ENCODE measurements at regions not wholly inside any gene's neighbourhood (a gene's known extent, or its start where the extent isn't known, plus 50 kb on each side); places are given as distances from the start of the nearest gene placed in this dataset.
A peak's percentile ranks its signal among the peaks of the same experiment; 100 is the strongest.
"Not testable (repeated sequence)": the region's sequence is repeated elsewhere in the genome, so short reads cannot be mapped to it uniquely, and the experiment has no call there.

DNA sequence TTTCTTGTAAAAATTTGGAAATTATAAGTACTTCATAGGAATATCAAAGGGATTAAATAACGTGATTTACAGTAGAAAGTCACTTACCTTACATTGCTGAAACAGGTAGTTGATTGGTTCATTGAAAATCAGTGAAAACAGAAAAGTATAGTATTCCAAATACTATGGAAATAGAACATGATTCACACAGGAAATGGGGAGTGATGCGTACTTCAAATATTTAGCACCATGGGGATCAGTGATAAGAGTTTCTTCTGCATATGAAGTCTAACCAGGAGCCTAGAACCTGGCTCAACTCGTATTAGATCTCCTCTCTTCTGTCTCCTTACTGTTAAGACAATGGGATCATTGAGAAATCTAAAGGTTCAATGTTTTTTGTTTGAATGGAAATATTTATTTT, 133.3 kb downstream of the FAM174A start:
- Histone ChIP-seq H3K4me2 (ENCODE audit: low read length) (no peak overlapping the region), H3K4me3 (ENCODE audit: low read length) (no peak overlapping the region), H3K36me3 (ENCODE audit: insufficient read depth, low read length) (no peaks in the 10 kb centered on the region), H3K9ac (ENCODE audit: low read depth, low read length) (no peak overlapping the region), H3K9me3 (replicated peaks; ENCODE audit: low read length) (no peaks in the 10 kb centered on the region), H3K27me3 (ENCODE audit: control insufficient read depth, insufficient read depth, low read length) (no peaks in the 10 kb centered on the region), H3K4me1 (ENCODE audit: control insufficient read depth, insufficient read depth, low read length) (peaks cover 16% of the 10 kb centered on the region)

- no peaks in the 10 kb centered on the region for H3K27me3 ChIP-seq (ENCODE audit: control insufficient read depth, insufficient read depth, low read length)
- H3K4me1 ChIP-seq (ENCODE audit: control insufficient read depth, insufficient read depth, low read length) = peaks cover 15% of the 10 kb centered on the region
- no peak overlapping the region for H3K4me3 ChIP-seq (ENCODE audit: low read length)
- H3K4me2 ChIP-seq (ENCODE audit: low read length) = peak overlapping the region; percentile 36
- no peaks in the 10 kb centered on the region for H3K36me3 ChIP-seq (ENCODE audit: insufficient read depth, low read length)
- no peaks in the 10 kb centered on the region for H3K9me3 ChIP-seq (replicated peaks; ENCODE audit: low read length)
- H3K9ac ChIP-seq (ENCODE audit: low read depth, low read length) = no peak overlapping the region
These were observed 141.8 kb downstream of the FAM174A start for GRCh38 chr5:100676817-100677631.

- Histone ChIP-seq H3K27me3 (ENCODE audit: control insufficient read depth, insufficient read depth, low read length) (no peaks in the 10 kb centered on the region), H3K4me2 (ENCODE audit: low read length) (no peak overlapping the region), H3K4me1 (ENCODE audit: control insufficient read depth, insufficient read depth, low read length) (peaks cover 4% of the 10 kb centered on the region), H3K4me3 (ENCODE audit: low read length) (no peak overlapping the region), H3K9me3 (replicated peaks; ENCODE audit: low read length) (peaks cover 4% of the 10 kb centered on the region), H3K9ac (ENCODE audit: low read depth, low read length) (no peak overlapping the region), H3K36me3 (ENCODE audit: insufficient read depth, low read length) (no peaks in the 10 kb centered on the region)
These were observed 147.5 kb downstream of the FAM174A start for GRCh38 chr5:100682625-100683024.

- no peaks in the 10 kb centered on the region for H3K36me3 ChIP-seq (ENCODE audit: insufficient read depth, low read length)
These were observed 148.7 kb downstream of the FAM174A start for GRCh38 chr5:100683881-100684280.

GRCh38 chr5:100685122-100685521, 149.9 kb downstream of the FAM174A start:
- not testable (repeated sequence) for H3K9ac ChIP-seq (ENCODE audit: low read depth, low read length); H3K4me2 ChIP-seq (ENCODE audit: low read length); H3K9me3 ChIP-seq (replicated peaks; ENCODE audit: low read length); H3K4me1 ChIP-seq (ENCODE audit: control insufficient read depth, insufficient read depth, low read length); H3K36me3 ChIP-seq (ENCODE audit: insufficient read depth, low read length); H3K4me3 ChIP-seq (ENCODE audit: low read length); H3K27me3 ChIP-seq (ENCODE audit: control insufficient read depth, insufficient read depth, low read length)

More at GRCh38 chr5:100683881-100684280, 148.7 kb downstream of the FAM174A start:
- no peaks in the 10 kb centered on the region for H3K4me1 ChIP-seq (ENCODE audit: control insufficient read depth, insufficient read depth, low read length)
- no peak overlapping the region for H3K4me3 ChIP-seq (ENCODE audit: low read length)
- no peaks in the 10 kb centered on the region for H3K27me3 ChIP-seq (ENCODE audit: control insufficient read depth, insufficient read depth, low read length)
- peaks cover 4% of the 10 kb centered on the region for H3K9me3 ChIP-seq (replicated peaks; ENCODE audit: low read length)
- no peak overlapping the region for H3K9ac ChIP-seq (ENCODE audit: low read depth, low read length)
- H3K4me2 ChIP-seq (ENCODE audit: low read length) = no peak overlapping the region

DNA sequence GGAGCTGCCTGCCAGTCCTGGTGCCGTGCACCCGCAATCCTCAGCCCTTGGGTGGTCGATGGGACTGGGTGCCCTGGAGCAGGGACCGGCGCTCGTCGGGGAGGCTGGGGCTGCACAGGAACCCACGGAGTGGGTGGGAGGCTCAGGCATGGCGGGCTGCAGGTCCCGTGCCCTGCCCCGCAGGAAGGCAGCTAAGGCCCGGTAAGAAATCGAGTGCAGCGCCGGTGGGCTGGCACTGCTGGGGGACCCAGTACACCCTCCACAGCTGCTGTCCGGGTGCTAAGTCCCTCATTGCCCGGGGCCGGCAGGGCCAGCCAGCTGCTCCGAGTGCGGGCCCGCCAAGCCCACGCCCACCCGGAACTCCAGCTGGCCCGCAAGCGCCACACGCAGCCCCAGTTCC, 153.7 kb downstream of the FAM174A start:
- H3K4me1 ChIP-seq (ENCODE audit: control insufficient read depth, insufficient read depth, low read length); H3K27me3 ChIP-seq (ENCODE audit: control insufficient read depth, insufficient read depth, low read length); H3K4me2 ChIP-seq (ENCODE audit: low read length); H3K9me3 ChIP-seq (replicated peaks; ENCODE audit: low read length); H3K9ac ChIP-seq (ENCODE audit: low read depth, low read length); H3K36me3 ChIP-seq (ENCODE audit: insufficient read depth, low read length); H3K4me3 ChIP-seq (ENCODE audit: low read length): not testable (repeated sequence)

DNA sequence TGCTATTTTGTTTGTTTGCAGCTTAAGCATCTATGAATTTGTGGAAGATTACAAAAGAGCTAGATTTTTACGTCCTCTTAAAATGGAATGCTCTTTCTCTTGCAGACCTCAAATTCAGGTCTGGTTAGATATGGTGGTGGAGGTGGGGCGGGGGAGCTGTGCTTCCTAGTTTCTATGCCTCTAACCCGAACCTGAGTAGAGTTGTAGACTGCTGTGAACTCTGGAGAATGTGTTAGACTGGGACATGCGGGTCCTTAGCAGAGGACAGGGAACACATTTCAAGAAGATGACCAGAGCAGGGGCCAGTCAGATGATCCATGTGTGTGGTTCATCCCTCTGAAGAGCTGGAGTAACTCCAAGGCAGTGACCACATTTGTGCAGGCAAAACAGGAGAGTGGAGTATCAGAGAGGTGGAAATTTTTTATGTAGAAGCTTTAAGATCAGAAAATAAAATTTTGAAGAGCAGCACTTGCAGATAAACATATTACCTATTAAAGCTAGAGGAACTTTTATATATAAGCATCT, 154.9 kb downstream of the FAM174A start:
- Histone ChIP-seq H3K9ac (ENCODE audit: low read depth, low read length) (no peak overlapping the region), H3K4me2 (ENCODE audit: low read length) (no peak overlapping the region), H3K36me3 (ENCODE audit: insufficient read depth, low read length) (no peaks in the 10 kb centered on the region), H3K27me3 (ENCODE audit: control insufficient read depth, insufficient read depth, low read length) (no peaks in the 10 kb centered on the region), H3K4me3 (ENCODE audit: low read length) (no peak overlapping the region), H3K9me3 (replicated peaks; ENCODE audit: low read length) (no peaks in the 10 kb centered on the region), H3K4me1 (ENCODE audit: control insufficient read depth, insufficient read depth, low read length) (no peaks in the 10 kb centered on the region)

DNA sequence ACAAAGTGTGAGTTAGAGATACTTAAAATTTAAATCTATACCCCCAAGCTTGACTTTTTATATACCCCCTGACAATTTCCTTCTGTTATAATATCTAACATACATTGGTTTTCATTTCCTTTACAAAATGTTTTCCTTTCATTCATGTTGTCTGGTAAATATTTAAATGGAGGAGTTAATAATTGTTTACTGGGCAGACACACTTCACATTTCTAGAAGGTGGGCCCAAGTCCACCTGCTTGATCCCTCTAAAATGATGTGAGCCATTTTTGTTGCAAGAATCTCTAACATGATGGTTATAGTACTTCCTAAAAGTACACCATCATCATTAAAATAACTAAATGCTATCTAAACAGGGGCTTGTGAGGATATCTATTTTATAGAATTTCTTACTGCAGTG, 155.9 kb downstream of the FAM174A start:
- H3K9me3 ChIP-seq (replicated peaks; ENCODE audit: low read length) = no peaks in the 10 kb centered on the region
- no peak overlapping the region for H3K4me2 ChIP-seq (ENCODE audit: low read length)
- no peak overlapping the region for H3K4me3 ChIP-seq (ENCODE audit: low read length)
- H3K4me1 ChIP-seq (ENCODE audit: control insufficient read depth, insufficient read depth, low read length) = no peaks in the 10 kb centered on the region
- H3K27me3 ChIP-seq (ENCODE audit: control insufficient read depth, insufficient read depth, low read length) = no peaks in the 10 kb centered on the region
- no peak overlapping the region for H3K9ac ChIP-seq (ENCODE audit: low read depth, low read length)
- H3K36me3 ChIP-seq (ENCODE audit: insufficient read depth, low read length) = no peaks in the 10 kb centered on the region

GRCh38 chr5:100691548-100691947, 156.4 kb downstream of the FAM174A start:
- Histone ChIP-seq H3K9ac (ENCODE audit: low read depth, low read length) (no peak overlapping the region), H3K4me3 (ENCODE audit: low read length) (no peak overlapping the region)

GRCh38 chr5:100693481-100693880, 158.3 kb downstream of the FAM174A start:
- no peaks in the 10 kb centered on the region for H3K4me1 ChIP-seq (ENCODE audit: control insufficient read depth, insufficient read depth, low read length)

More at GRCh38 chr5:100691548-100691947, 156.4 kb downstream of the FAM174A start:
- Histone ChIP-seq H3K4me1 (ENCODE audit: control insufficient read depth, insufficient read depth, low read length) (no peaks in the 10 kb centered on the region), H3K27me3 (ENCODE audit: control insufficient read depth, insufficient read depth, low read length) (no peaks in the 10 kb centered on the region), H3K4me2 (ENCODE audit: low read length) (no peak overlapping the region), H3K36me3 (ENCODE audit: insufficient read depth, low read length) (no peaks in the 10 kb centered on the region), H3K9me3 (replicated peaks; ENCODE audit: low read length) (no peaks in the 10 kb centered on the region)

DNA sequence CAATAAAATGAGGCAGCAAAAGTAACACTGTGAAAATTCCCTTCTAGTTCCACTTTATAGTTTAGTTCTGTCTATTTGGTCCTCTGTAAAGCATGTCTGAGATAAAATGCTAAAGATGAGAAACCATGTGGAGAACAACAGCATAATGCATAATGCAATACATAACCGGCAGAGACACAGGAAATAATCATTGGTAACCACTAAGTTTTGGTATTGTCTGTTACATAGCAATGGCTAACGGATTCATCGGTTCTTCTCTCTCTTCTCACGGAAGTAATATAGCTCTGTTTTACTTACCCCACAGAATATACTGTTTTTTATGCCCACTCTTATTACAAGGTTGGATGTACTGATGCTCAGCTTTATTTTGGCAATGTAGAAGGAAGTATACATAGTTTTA, 158.9 kb downstream of the FAM174A start:
- H3K9me3 ChIP-seq (replicated peaks; ENCODE audit: low read length) = no peaks in the 10 kb centered on the region

More at GRCh38 chr5:100693481-100693880, 158.3 kb downstream of the FAM174A start:
- Histone ChIP-seq H3K4me3 (ENCODE audit: low read length) (no peak overlapping the region), H3K36me3 (ENCODE audit: insufficient read depth, low read length) (no peaks in the 10 kb centered on the region), H3K27me3 (ENCODE audit: control insufficient read depth, insufficient read depth, low read length) (no peaks in the 10 kb centered on the region), H3K9ac (ENCODE audit: low read depth, low read length) (no peak overlapping the region), H3K9me3 (replicated peaks; ENCODE audit: low read length) (no peaks in the 10 kb centered on the region), H3K4me2 (ENCODE audit: low read length) (no peak overlapping the region)

DNA sequence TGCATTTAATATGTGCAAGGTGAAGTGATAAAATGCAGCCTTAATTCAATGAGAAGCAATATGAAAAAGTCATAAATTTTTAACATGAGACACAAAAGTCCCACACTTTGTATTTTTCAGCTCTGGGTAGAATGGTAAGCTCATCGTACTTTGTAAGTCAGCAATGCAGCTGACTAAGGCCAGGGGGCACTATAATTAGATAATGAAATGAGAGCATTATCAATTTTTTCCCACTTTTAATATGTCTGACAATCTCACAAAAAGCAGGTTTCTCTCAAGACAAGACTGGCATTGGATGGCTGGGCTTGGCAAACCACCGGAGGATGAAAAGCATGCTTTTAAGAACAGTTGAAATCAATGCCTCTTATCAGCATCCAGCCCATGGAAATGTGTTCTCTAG, 162.8 kb downstream of the FAM174A start:
- no peak overlapping the region for H3K9ac ChIP-seq (ENCODE audit: low read depth, low read length)
- no peaks in the 10 kb centered on the region for H3K27me3 ChIP-seq (ENCODE audit: control insufficient read depth, insufficient read depth, low read length)
- H3K4me1 ChIP-seq (ENCODE audit: control insufficient read depth, insufficient read depth, low read length) = no peaks in the 10 kb centered on the region
- H3K9me3 ChIP-seq (replicated peaks; ENCODE audit: low read length) = no peaks in the 10 kb centered on the region
- no peak overlapping the region for H3K4me3 ChIP-seq (ENCODE audit: low read length)
- H3K36me3 ChIP-seq (ENCODE audit: insufficient read depth, low read length) = no peaks in the 10 kb centered on the region
- no peak overlapping the region for H3K4me2 ChIP-seq (ENCODE audit: low read length)

More for the DNA sequence above, 158.9 kb downstream of the FAM174A start:
- Histone ChIP-seq H3K9ac (ENCODE audit: low read depth, low read length) (no peak overlapping the region), H3K4me3 (ENCODE audit: low read length) (no peak overlapping the region), H3K4me1 (ENCODE audit: control insufficient read depth, insufficient read depth, low read length) (no peaks in the 10 kb centered on the region), H3K36me3 (ENCODE audit: insufficient read depth, low read length) (no peaks in the 10 kb centered on the region), H3K27me3 (ENCODE audit: control insufficient read depth, insufficient read depth, low read length) (no peaks in the 10 kb centered on the region), H3K4me2 (ENCODE audit: low read length) (no peak overlapping the region)

All from skeletal muscle satellite cell (primary cell).